GM18517 (cell line): ENCODE measurements at regions not wholly inside any gene's neighbourhood (a gene's known extent, or its start where the extent isn't known, plus 50 kb on each side); places are given as distances from the start of the nearest gene placed in this dataset.
"Not testable (repeated sequence)": the region's sequence is repeated elsewhere in the genome, so short reads cannot be mapped to it uniquely, and the experiment has no call there.

ENCODE experiments used
- ATAC-seq: cut with Tn5 transposase; IDR thresholded peaks from one replicate; pipeline ENCODE4 v1.9.1; 2021; ENCODE audit warnings: mild to moderate bottlenecking, moderate library complexity; ENCODE audit not compliant: unreplicated experiment

DNA sequence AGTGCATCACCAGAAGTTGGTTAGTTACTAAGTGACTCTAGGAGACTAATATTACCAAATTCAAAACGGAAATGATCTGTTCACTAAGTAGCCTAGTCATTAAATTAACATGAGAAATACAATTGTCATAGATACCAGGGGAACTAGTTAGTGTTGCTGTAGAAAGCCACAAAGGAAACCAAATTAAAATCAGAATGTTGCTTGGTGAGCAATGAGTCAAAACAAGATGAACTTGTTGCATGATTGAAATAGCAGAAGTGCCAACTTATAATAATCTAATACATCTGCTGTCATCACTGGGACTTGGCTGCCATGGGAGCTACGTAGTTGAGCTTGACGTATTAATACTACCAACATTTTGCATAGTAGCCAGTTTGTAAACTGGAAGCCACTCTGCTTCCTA is 458.1 kb downstream of the DIPK2A start:
- ATAC-seq, result peak; percentile 84

DNA sequence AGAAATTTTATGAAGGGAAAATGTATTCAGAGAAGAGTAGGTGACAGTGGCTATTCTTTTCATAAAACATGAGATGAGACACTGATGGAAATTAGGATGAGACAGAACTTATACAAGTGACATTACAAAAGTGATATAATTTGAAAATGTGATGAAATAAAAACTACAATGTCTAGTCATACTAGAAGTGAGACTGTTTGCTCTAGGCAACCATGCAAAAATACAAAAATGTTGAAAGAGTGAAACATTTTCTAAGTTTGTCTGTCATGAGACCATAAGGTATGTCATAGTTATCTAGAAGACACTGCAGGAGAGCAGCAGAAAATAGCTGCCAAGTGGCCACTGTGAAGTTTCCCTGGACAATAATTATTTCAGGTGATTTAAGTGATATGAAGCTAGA is 459.5 kb downstream of the DIPK2A start:
- peak; percentile 47 for ATAC-seq

DNA sequence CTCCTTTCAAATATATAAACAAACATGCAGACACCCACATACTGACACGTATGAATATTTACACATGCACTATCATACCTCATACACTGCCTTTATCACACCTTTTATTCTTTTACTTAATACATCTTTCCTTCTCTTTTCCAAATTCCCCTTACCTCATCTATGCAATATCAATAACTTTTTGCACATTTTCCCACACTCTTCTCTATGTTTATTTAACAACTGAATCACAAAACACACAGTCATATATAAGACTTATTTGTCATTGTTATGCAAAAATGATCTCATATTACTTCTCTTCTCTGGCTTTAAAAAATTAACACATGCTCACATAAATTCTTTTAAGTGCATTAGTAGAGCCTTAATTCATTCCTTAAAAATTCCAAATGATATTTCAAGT is 461.4 kb downstream of the DIPK2A start:
- no peak for ATAC-seq

DNA sequence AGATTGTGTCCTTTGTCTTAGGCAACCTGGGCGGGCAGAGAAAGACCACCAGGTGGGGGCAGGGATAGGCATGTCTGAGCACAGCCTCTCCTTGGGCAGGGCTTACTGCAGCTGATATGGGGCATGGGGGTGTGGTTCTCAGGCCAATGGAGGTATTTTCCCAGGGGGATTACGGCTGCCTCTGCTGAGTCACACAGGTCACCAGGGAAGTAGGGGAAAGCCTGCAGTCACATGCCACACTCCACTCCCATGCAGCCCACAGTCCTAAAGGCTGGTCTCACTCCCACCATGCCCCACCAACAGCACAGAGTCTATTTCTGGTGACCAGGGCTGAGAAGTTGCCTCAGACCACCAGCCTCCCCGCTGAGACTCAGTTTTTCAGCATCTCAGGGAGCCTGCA is 466.4 kb downstream of the DIPK2A start:
- ATAC-seq, result no peak

DNA sequence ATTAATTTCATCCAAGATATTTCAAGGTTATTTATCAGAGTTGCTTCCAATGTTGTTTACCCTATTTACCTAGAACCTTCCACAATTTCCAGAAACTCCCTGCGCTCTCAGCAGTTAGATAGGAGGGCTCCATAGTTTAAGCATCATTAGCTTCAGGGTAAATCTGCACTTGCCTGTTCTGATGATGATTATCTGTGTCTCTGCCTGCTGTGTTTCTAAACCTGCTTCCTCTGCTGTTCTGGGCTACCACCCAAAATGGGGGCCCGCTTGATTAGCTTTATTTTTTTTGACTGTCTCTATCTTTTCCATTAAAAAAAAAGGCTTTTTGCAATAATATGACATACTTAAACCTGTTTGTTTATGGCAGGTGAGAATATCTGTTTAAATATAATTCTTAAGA is 472.4 kb downstream of the DIPK2A start:
- ATAC-seq, result no peak

DNA sequence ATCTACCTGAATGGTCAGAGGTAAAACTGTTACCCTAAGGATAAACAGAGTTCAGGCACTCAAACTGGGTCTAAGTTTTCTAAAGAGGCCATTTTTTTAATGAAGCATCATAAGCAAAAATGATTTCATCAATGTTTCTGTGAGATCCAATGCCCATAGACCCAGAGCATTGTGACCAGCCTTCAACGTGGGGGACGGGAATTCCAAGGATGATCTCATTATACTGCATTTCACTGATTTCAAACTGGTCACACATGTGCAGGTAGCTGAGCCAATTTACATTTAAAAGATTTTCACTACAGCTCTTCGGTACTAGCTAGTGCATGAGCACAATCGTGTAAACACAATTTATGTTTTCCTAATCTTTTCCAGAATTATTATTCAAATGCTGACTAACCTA is 472.9 kb downstream of the DIPK2A start:
- ATAC-seq, result no peak

DNA sequence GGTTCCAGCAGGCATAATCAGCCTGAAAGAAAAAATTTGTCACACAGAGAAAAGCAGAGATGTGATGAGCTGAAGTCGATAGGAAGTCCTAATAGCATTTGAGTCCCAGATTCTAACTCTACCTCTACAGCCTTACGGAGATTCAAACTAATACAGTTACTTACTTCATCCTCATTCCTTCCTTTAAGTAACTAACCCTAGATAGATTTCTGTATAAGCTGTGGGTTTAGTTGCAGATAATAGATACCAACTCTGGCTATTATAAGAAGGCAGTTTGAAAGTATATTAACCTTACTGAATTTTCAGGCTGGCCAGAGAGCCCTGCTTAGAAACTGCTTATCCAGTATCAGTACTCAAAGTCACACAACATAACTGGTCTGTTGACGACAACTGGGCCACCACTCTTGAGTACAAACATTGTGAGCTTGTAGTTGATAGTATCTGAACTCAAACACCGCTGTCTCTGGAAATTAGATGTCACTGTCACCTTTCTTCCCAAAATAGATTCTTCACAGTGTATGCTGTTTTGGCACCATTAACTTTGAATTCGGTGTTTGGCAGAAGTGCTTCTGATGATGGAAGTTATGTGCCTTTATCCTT is 484.3 kb downstream of the DIPK2A start:
- ATAC-seq, result no peak

DNA sequence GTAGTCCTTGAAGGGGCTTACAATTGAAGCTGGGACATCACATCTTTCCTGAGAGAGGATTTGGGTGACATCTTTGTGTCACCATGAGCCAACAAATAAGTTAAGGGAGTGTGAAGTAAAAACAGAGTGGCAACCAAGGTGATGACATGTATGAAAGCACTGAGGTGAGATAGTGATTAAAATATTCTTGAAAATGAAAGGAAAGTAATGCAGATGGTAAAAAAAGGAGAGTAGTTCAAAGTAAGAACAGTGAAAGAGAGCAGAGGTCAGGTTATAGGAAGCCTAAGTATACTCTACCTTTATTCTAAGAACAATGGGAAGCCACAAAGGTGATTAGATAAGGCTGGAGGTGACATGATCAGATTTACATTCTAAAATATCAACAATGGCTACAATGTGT is 486.1 kb downstream of the DIPK2A start:
- ATAC-seq, result no peak

DNA sequence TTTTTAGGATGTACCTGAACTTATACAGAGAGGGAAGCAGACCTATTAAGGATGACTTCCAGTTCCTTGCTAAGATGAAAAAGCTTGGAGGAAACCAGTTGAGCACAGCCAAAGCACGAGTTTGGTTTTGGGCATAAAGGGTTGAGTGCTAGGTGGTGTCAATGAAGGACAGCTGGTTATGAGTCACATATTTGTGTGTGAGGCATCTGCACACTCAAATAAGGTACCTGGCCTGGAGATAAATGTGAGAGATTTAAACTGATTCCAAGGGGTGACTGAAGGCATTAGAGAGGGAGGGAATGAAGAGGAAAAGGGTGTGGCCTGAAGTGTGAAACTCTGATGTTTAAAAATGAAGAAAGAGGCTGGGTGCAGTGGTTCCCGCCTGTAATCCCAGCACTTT is 486.7 kb downstream of the DIPK2A start:
- ATAC-seq, result no peak

DNA sequence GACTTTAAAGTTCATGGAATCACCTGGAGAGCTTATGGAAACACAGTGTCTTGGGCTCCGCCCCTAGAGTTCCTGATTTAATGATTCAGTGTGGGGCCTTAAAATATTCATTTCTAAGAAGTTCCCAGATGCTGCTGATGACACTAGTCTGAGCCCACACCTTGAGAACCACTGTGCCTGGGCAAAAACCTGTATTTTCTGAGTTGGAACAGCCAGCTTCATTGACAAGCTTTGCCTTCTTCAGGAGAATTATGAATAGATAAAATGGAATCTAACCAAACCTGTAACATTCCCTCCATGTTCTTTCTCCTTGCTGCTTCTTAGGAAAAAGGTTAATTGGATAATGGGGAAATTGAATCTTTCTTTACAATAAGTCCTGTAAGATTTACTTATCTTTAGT is 490.7 kb downstream of the DIPK2A start:
- ATAC-seq, result no peak

DNA sequence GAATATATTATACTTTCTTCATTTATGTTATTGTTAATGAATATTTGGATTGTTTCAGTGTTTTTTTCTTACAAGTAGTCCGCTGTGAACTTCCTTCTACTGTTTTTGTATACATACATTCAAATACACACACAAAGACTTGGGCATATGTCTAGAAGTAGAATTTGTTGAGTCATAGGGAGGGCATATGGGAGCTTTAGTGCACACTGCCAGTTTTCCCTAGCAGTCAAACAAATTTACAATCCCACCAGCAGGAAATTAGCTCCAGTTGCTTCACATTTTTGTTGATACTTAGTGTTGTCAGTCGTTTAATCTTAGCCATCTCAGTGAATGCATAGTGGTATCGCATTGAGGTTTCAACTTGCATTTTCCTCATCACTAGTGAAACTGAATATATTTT is 492.3 kb downstream of the DIPK2A start:
- ATAC-seq, result no peak

DNA sequence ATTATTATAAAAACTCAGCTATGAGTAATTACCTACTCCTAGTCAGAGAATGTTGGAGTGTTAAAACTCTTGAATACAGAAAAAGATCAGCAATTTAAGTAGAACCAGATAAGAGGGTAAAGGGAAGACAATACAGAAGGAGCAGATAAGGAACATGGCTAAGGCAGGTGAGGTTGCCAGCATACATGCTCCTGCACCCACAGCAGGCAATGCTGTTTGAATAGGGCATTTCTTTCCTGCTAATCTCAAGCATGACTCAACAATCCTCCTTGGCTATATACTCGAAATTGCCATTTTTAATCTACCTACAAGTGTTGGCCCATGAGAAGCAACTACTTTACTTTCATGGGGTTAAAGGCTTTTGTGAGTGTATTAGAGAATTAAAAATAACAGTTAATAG is 494.5 kb downstream of the DIPK2A start:
- ATAC-seq, result no peak

DNA sequence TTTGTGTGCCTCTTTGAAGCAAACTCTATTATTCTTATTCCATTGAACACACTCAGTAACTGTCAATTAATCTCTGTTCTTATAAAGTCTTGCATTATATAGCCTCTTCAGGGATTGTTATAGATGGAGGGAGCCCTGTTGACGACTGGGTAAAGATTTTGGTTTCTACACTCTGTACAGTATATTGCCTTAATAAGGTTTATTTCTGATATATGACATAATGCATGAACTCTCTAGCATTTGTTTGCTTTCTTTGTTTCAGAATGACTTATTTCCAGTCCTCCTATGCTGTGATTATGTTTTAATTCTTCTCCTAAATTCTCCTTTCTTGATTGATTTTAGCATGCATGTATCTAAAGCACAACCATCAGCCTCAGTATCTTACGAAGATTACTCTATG is 494.9 kb downstream of the DIPK2A start:
- ATAC-seq, result no peak

DNA sequence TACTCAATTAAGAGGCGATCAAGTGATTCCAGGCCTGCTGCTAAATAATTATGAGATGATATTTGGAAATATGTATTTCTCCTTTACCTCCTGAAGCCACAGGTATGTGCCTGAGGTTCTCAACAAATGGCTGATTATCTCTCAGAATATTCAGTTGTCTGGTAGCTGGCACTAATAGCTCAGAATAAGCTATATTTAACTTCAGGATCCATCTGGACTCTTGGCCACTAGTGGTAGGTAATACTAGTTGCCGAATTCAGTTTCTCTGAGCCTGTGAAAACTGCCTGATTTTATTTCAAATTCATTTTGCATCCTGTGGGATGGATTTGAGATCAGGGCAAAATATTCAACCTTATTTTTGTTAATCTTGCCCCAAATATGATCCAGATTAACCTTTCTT is 499.0 kb downstream of the DIPK2A start:
- ATAC-seq, result no peak

DNA sequence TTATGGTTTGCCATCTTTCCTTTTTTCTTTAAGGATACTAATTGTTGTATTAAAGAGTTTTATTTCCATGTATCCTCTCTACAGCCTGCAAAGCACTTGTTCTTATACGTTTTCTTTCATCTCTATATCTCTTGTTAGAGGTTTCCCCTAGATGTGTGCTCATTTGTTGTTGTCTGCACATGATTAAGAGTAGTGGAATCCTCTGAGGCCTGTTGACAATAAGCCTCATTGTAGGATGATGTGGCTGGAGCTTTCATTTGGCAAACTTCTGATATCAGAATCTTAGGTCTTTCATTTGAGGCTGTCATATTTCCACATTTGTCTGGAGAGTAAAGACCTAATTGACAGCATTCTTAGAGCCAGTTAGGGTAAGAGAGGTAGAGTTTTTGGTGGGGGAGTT is 506.0 kb downstream of the DIPK2A start:
- no peak for ATAC-seq

DNA sequence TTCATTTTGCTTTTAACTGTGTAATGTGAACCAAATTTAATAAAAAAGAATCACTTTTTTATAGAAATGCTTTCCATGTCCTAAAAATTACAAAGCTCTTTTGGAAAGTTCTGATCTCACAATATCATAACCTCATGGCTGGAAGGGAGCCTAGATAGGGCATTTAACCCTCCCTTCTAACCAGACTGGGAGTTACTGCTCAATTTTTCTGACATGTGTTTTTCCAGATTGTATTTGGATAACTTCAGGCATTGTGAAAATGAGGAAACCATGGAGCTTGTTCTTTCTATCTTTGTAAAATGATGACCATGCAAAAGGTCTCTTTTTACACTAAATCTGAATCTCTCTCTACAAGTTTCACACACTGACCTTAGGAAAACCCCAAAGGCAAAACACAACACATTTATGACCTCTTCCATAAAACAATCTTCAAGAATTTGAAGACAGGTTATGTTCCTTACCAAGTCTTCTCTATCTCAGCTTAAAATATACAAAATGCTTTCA is 508.8 kb downstream of the DIPK2A start:
- ATAC-seq, result no peak

DNA sequence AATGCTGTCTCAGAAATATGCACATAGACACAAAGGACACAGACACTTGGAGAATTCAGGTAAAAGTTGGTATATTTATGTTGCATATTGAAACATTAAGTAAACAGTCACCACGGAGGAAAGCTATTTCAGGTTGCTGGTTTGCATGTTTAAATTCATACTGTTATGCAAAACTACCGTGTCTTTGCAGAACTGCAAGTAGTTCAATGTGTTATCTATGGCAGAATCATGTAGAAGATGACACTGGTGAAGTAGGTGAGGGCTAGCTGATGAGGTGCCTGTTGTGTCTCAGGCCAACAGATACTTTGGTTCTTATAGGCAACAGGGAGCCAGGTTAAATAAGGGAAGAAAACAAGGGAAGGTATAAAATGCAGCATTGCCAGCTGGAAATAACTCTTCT is 511.3 kb downstream of the DIPK2A start:
- ATAC-seq, result no peak

DNA sequence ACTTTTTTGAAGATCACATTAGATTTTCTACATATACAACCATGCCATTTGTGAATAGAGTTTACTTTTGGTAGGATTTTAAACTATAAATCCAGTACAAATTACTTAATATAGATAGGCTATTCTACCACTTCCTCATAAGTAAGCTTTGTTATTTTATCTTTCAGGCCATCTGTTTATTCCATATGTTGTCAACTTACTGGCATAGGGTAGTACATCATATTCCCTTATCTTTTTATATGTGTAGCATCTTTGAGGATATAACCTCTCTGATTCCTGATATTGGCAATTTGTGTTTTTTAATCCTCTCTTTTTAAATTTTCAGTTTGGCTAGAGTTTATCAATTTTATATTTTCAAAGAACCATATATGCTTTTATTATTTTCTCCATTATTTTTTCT is 515.4 kb downstream of the DIPK2A start:
- no peak for ATAC-seq

DNA sequence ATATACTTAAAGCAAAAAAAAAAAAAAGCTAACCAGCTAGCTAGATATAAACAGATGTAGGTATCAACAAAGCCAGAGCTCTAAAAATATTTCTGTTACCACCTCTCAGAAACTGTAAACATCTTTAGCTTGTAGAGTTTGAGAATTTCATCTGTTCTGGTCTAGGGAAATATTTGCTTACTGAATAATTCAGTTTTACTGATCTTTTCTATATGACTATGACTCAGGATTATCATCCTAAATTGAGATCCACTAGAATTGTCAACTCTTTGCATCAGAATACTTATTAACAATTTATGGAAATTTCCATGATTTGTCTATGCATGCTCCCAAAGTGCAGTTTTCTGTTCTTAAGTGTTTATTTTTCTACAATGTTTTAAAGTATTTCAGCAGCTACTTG is 517.3 kb downstream of the DIPK2A start:
- ATAC-seq, result no peak

DNA sequence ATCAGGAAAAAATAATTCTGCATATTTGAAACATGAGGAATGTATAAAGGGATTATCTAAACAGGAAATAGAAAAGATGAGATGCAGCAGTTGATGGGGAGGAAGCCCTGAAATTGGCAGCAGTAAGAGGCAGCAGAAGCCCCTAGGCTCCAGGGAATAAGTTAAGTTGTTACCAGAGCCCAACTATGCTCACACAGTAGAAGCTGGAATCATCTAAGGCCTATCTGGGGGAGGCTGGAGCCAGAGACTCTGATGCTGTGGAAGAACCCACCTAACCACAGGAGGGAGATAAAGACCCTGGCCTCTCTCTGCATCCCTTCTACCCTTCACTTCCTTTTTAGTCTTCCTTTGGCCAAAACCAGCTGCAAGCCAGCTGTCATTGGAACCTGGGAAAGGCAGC is 519.7 kb downstream of the DIPK2A start:
- ATAC-seq, result no peak

DNA sequence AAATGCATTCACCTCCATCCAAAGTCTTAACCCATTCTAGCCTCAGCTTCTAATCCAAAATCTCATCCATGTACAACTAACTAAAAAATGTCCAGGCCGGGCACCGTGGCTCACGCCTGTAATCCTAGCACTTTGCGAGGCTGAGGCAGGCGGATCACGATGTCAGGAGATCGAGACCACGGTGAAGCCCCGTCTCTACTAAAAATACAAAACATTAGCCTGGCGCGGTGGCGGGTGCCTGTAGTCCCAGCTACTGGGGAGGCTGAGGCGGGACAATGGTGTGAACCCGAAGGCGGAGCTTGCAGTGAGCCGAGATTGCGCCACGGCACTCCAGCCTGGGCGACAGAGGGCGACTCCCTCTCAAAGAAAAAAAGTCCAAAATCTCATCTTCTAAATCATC is 523.0 kb downstream of the DIPK2A start:
- not testable (repeated sequence) for ATAC-seq

DNA sequence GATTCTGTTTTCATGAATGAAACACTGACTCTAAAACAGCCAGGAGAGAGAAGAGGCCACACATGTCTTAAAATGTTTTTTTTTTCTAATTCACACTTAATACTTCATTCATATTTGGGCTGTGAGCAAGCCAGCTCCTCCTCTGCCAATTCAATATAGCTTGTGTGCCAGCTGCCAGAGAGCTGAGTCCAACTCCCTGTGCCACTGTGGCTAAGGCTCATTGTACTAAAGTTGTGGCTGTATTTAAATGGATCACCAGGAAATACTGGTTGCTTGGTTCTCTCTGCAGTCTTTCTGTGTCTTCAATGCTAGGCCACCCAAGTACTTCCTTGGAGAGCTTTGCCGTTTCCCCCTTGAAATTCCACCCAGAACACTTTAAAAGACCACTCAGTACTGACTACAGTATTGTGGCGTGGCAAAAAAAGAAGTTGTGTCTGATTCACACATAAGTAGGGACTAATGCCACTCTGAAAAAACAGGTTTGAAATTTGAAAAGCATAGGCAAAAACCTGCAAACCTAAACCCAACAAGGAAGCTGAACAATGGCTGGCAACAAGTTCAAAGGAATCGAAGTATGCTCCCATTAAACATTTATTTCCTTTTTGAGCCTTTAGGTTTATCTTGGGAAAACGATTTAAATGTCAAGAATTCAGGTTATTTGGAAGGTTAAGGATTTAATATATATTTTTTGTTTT is 524.7 kb downstream of the DIPK2A start:
- ATAC-seq, result no peak

DNA sequence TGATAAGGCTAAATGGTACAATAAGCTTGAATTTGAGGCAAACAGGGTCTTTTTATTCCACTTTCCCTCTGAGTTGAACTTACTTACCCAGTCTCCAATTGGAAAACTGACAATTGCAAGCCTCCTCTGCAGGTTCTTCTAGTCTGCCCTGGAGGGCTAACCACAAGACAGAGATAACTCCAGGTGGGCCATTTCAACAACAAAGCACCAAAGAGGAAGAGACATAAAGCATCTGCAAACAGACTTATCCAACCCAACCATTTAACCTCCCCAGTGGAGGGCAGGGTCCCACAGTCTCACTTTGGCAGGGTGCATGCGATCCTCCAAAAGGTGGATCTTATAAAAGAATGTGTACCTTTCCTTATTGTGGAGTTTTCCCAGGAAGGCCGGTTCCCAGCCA is 525.8 kb downstream of the DIPK2A start:
- no peak for ATAC-seq
